ENCODE measurements at regions not wholly inside any gene's neighbourhood (a gene's known extent, or its start where the extent isn't known, plus 50 kb on each side); places are given as distances from the start of the nearest gene placed in this dataset.

DNA sequence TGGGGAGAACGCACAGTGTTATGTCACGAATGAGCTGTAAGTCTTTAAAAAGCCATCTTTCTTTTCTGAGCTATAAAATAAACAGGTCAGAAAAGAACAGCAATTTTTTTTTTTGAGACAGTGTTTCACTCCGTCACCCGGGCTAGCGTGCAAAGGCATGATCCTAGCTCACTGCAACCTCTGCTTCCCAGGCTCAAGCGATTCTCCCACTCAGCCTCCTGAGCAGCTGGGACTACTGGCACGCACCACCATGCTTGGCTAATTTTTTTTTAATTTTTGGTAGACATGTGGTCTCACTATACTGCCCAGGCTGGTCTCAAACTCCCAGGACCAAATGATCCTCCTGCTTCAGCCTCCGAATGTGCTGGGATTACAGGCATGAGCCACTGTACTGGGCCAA is 58.6 kb downstream of the PPP1R3C start:
- H3K9ac ChIP-seq (ENCODE audit: control insufficient read depth, insufficient read depth, low read length): no peak overlapping the region
- no peaks in the 10 kb centered on the region for H3K27me3 ChIP-seq (replicated peaks in 1 of 2; ENCODE audit: control insufficient read depth in 2 of 2, insufficient read depth in 2 of 2, low read length in 1 of 2)
- in situ Hi-C loops (cut with MboI) (no loop called here), intact Hi-C loops (cut with micrococcal nuclease; ENCODE audit: unreplicated experiment) (no loop called here)
- ChIA-PET POLR2A (no interaction called here), RAD21 (ENCODE audit: unreplicated experiment) (no interaction called here), CTCF (no interaction called here), SMC1A (ENCODE audit: uncharacterized antibody, unreplicated experiment) (no interaction called here)
- H4K20me1 ChIP-seq (ENCODE audit: control insufficient read depth, insufficient read depth): no peaks in the 10 kb centered on the region
- no TSS peak for BruUV-seq (replicated peaks)
- no peak for TF ChIP-seq CREB1 (IDR thresholded peaks at IDR 0.05; ENCODE audit: low read depth)
- TF ChIP-seq IRF4 (IDR thresholded peaks at IDR 0.05; ENCODE audit: low read depth, low read length): no peak
- TF ChIP-seq DPF2 (IDR thresholded peaks at IDR 0.05): no peak
- no peak for TF ChIP-seq MTA3 (IDR thresholded peaks at IDR 0.05; ENCODE audit: borderline replicate concordance, low read length)
- no peak for TF ChIP-seq KLF5 (IDR thresholded peaks at IDR 0.05; ENCODE audit: partially characterized antibody)
- TF ChIP-seq TCF7 (IDR thresholded peaks at IDR 0.05; ENCODE audit: borderline replicate concordance): no peak
- no peak for TF ChIP-seq BCL11A (IDR thresholded peaks at IDR 0.05; ENCODE audit: low read depth, low read length)
- no peak for TF ChIP-seq ZNF274 (IDR thresholded peaks at IDR 0.05; ENCODE audit: insufficient read depth, insufficient read length)
- no peak for TF ChIP-seq CEBPB (IDR thresholded peaks at IDR 0.05; ENCODE audit: borderline replicate concordance in 1 of 2, low read depth in 2 of 2, low read length in 2 of 2)
- no peak for TF ChIP-seq CHD2 (IDR thresholded peaks at IDR 0.05; ENCODE audit: borderline replicate concordance, low read depth, low read length)
- TF ChIP-seq HDGF (IDR thresholded peaks at IDR 0.05): no peak
- no peaks in the 10 kb centered on the region for H3K9me3 ChIP-seq (replicated peaks; ENCODE audit: control insufficient read depth, insufficient read depth, low read length)
- H3K4me2 ChIP-seq (ENCODE audit: control insufficient read depth, insufficient read depth): no peak overlapping the region
- no peak overlapping the region for H3K27ac ChIP-seq (ENCODE audit: control insufficient read depth, insufficient read depth)
- no peaks in the 10 kb centered on the region for H3K4me1 ChIP-seq (ENCODE audit: control insufficient read depth, insufficient read depth, low read length)
- WGBS (ENCODE audit: insufficient coverage, insufficient replicate concordance, low lambda C conversion rate, missing lambda C conversion rate): 58% methylated on average over 8 of the region's 8 CpGs
- no peak overlapping the region for H2AFZ ChIP-seq (ENCODE audit: control insufficient read depth, low read depth, low read length)
- no peak for DNase-seq (ENCODE audit: low read depth, low spot score)
- no peak for ATAC-seq
- H3K79me2 ChIP-seq (ENCODE audit: control insufficient read depth, insufficient read depth, low read length): no peaks in the 10 kb centered on the region
- H3K36me3 ChIP-seq (ENCODE audit: control insufficient read depth in 2 of 2, insufficient read depth in 2 of 2, low read length in 1 of 2): no peaks in the 10 kb centered on the region
- no peak for FAIRE-seq
- H3K4me3 ChIP-seq: no peak overlapping the region

DNA sequence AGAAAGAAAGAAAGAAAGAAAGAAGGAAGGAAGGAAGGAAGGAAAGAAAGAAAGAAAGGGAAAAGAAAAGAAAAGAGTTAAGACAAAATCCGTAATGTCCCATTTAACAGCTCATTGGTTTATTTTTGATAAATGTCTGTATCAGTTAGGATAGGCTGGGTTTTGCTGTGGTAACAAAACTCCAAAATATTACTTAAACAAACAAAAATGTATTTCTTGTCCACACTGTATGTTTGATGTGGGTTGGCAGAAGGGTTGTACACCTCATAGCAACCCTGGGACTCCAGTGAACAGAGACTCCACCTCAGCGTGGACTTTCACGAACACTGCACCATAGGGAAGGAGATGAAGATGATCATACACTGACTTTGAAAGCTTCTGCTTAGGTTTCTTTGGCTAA is 59.6 kb downstream of the PPP1R3C start:
- ChIA-PET SMC1A (ENCODE audit: uncharacterized antibody, unreplicated experiment) (no interaction called here), POLR2A (interaction anchor here (0.6 kb wide), 1 partner anchor 63 kb away, joined by 3 read pairs; no protein-coding TSS in a partner anchor), RAD21 (ENCODE audit: unreplicated experiment) (no interaction called here), CTCF (no interaction called here)
- in situ Hi-C loops (cut with MboI): no loop called here
- Histone ChIP-seq H3K36me3 (ENCODE audit: control insufficient read depth in 2 of 2, insufficient read depth in 2 of 2, low read length in 1 of 2) (no peaks in the 10 kb centered on the region), H2AFZ (ENCODE audit: control insufficient read depth, low read depth, low read length) (no peak overlapping the region), H3K9me3 (replicated peaks; ENCODE audit: control insufficient read depth, insufficient read depth, low read length) (no peaks in the 10 kb centered on the region; the same call in 2 of the 3 replicates), H3K4me3 (no peak overlapping the region), H3K27me3 (replicated peaks in 1 of 2; ENCODE audit: control insufficient read depth in 2 of 2, insufficient read depth in 2 of 2, low read length in 1 of 2) (no peaks in the 10 kb centered on the region), H4K20me1 (ENCODE audit: control insufficient read depth, insufficient read depth) (no peaks in the 10 kb centered on the region), H3K79me2 (ENCODE audit: control insufficient read depth, insufficient read depth, low read length) (no peaks in the 10 kb centered on the region), H3K4me1 (ENCODE audit: control insufficient read depth, insufficient read depth, low read length) (no peaks in the 10 kb centered on the region), H3K9ac (ENCODE audit: control insufficient read depth, insufficient read depth, low read length) (no peak overlapping the region), H3K27ac (ENCODE audit: control insufficient read depth, insufficient read depth) (no peak overlapping the region), H3K4me2 (ENCODE audit: control insufficient read depth, insufficient read depth) (no peak overlapping the region)
- FAIRE-seq: no peak
- no peak for DNase-seq (ENCODE audit: low read depth, low spot score)
- no peak for TF ChIP-seq STAT1 (conservative IDR thresholded peaks at IDR 0.05)
- TF ChIP-seq, protein P1, sequence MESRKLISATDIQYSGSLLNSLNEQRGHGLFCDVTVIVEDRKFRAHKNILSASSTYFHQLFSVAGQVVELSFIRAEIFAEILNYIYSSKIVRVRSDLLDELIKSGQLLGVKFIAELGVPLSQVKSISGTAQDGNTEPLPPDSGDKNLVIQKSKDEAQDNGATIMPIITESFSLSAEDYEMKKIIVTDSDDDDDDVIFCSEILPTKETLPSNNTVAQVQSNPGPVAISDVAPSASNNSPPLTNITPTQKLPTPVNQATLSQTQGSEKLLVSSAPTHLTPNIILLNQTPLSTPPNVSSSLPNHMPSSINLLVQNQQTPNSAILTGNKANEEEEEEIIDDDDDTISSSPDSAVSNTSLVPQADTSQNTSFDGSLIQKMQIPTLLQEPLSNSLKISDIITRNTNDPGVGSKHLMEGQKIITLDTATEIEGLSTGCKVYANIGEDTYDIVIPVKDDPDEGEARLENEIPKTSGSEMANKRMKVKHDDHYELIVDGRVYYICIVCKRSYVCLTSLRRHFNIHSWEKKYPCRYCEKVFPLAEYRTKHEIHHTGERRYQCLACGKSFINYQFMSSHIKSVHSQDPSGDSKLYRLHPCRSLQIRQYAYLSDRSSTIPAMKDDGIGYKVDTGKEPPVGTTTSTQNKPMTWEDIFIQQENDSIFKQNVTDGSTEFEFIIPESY (IDR thresholded peaks at IDR 0.05): no peak
- 70% methylated on average over 3 of the region's 3 CpGs for WGBS (ENCODE audit: insufficient coverage, insufficient replicate concordance, low lambda C conversion rate, missing lambda C conversion rate)
- ATAC-seq: no peak
- no TSS peak for BruUV-seq (replicated peaks)
- intact Hi-C loops (cut with micrococcal nuclease; ENCODE audit: unreplicated experiment): no loop called here
